Naive thymus-derived CD8-positive, alpha-beta T cell (primary cell): ENCODE measurements at regions not wholly inside any gene's neighbourhood (a gene's known extent, or its start where the extent isn't known, plus 50 kb on each side); places are given as distances from the start of the nearest gene placed in this dataset.
A peak's percentile ranks its signal among the peaks of the same experiment; 100 is the strongest.

ENCODE experiments used
- ATAC-seq, 2 donors: fragments of 150-1000 bp; cut with Tn5 transposase in 1 of 2; sonication (Bioruptor Pico), chemical (Tn5 transposase) in 1 of 2; 1 replicate in 1 of 2; 2 replicates in 1 of 2; pipeline ENCODE4 v1.10.0; 2021; ENCODE audit warnings: mild to moderate bottlenecking in 2 of 2, moderate library complexity in 2 of 2
- POLR2A ChIA-PET: fragments of 350-600 bp; sonication (Branson Sonifier 250); formaldehyde crosslinking; loops from one replicate; lab custom pipeline; 2021; ENCODE audit warnings: antibody characterized with exemption; lab: Charles Lee
- DNase-seq, 10 donors: peaks; one replicate each; pipeline versions ENCODE4 v3.0.0 to v3.0.0-alpha.2; 2020 to 2022
- H3K27ac Mint-ChIP-seq, 10 donors: one replicate each; pipeline ENCODE4 v1.8.0; 2020 to 2022; ENCODE audit warnings: mild to moderate bottlenecking in 10 of 10, mixed read lengths in 10 of 10, moderate library complexity in 4 of 10, inconsistent platforms in 1 of 10
- H3K27me3 Mint-ChIP-seq, 5 donors: one replicate each; pipeline ENCODE4 v1.8.0; 2021 to 2022; ENCODE audit warnings: mixed read lengths in 5 of 5
- H3K36me3 Mint-ChIP-seq, 3 donors: one replicate each; pipeline ENCODE4 v1.8.0; 2020 to 2022; ENCODE audit warnings: mixed read lengths in 3 of 3, mild to moderate bottlenecking in 2 of 3, inconsistent platforms in 1 of 3
- H3K4me1 Mint-ChIP-seq, 4 donors: one replicate each; pipeline ENCODE4 v1.8.0; 2021 to 2022; ENCODE audit warnings: mixed read lengths in 4 of 4
- H3K4me3 Mint-ChIP-seq, 10 donors: one replicate each; pipeline ENCODE4 v1.8.0; 2020 to 2022; ENCODE audit warnings: mild to moderate bottlenecking in 10 of 10, mixed read lengths in 10 of 10, moderate library complexity in 6 of 10, inconsistent platforms in 1 of 10
- H3K9me3 Mint-ChIP-seq, 9 donors: one replicate each; pipeline ENCODE4 v1.8.0; 2020 to 2022; ENCODE audit warnings: mixed read lengths in 9 of 9, mild to moderate bottlenecking in 3 of 9, inconsistent platforms in 1 of 9, moderate library complexity in 1 of 9

DNA sequence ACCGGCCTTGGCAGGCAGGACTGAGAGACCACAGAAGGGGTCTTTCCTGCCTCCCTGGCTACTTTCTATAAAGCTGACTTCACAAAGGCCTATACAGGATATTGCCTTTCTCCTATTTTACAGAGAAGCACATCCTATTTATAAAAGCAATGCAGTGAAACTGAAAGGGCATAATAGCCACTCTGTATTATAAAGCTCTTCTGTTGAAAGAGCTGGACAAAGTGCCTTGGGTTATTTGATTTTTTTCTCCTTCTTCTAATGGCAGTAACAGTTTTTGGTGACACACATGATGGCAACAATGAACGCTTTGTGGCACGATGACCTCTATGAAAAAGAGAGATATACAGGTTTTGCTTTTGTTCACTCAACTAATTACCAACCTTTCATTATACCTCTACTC is 281.1 kb downstream of the ZNF516 start:
- H3K36me3 Mint-ChIP-seq, result peaks cover 0 to 2% (median 0%) of the 10 kb centered on the region in 3 donors

DNA sequence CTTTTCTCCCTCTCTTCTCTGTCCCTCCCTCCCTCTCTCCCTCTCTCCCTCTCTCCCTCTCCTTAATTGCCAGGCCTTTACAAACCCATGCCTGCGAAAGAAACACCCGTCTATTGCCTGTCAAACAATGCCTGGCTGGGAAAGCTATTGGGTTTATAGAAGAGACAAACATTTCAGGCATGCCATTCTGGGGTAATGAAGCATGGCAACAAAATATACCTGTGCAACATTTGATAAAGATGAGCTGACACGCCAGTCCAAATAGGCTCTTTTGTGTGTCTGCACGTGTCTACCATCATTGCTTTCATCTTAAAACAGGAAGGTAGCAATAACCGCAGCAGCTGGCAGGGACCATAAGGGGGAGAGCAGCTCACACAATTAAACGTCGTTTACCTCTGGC is 282.1 kb downstream of the ZNF516 start:
- POLR2A ChIA-PET, result no interaction called here
- Mint-ChIP-seq H3K4me1 (peaks cover 10 to 21% (median 14%) of the 10 kb centered on the region in 4 donors), H3K36me3 (peaks cover 0 to 2% (median 0%) of the 10 kb centered on the region in 3 donors), H3K4me3 (peak overlapping the region in 6 of 10 donors; percentile 7 to 44 (median 32)), H3K27ac (peak overlapping the region in 4 of 10 donors; percentile 6 to 54 (median 26)), H3K9me3 (no peaks in the 10 kb centered on the region), H3K27me3 (peaks cover 0 to 16% (median 4%) of the 10 kb centered on the region in 5 donors)
- DNase-seq (peak in 5 of 10 donors; percentile 3 to 59 (median 40)), ATAC-seq (peak; percentile 80 to 88)

More for the DNA sequence above, 281.1 kb downstream of the ZNF516 start:
- Mint-ChIP-seq H3K9me3 (no peaks in the 10 kb centered on the region), H3K4me1 (peaks cover 10 to 21% (median 14%) of the 10 kb centered on the region in 4 donors), H3K4me3 (no peak overlapping the region), H3K27ac (peak overlapping the region in 1 of 10 donors; percentile 29), H3K27me3 (peaks cover 0 to 17% (median 4%) of the 10 kb centered on the region in 5 donors)
- POLR2A ChIA-PET, result no interaction called here
- ATAC-seq (no peak), DNase-seq (no peak)

DNA sequence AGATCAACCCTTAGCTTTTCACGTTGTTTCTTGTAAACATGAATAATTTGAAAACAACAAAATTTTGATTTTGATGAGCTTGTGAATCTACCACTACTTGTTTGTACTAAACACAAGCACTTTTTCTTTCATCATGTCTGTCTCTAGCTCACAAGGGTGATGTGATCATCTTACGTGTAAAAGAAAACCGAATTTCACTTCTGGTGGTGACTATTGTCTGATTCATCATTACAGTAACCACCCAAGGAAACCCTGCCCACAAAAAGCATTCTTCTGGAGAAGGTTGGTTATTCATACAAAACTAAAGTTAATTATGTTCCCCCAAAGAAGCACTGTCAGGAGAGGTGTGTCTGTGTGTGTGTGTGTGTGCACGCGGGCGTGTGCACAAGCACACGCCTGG is 285.4 kb downstream of the ZNF516 start:
- H3K4me3 Mint-ChIP-seq, result no peak overlapping the region
- POLR2A ChIA-PET, result no interaction called here

DNA sequence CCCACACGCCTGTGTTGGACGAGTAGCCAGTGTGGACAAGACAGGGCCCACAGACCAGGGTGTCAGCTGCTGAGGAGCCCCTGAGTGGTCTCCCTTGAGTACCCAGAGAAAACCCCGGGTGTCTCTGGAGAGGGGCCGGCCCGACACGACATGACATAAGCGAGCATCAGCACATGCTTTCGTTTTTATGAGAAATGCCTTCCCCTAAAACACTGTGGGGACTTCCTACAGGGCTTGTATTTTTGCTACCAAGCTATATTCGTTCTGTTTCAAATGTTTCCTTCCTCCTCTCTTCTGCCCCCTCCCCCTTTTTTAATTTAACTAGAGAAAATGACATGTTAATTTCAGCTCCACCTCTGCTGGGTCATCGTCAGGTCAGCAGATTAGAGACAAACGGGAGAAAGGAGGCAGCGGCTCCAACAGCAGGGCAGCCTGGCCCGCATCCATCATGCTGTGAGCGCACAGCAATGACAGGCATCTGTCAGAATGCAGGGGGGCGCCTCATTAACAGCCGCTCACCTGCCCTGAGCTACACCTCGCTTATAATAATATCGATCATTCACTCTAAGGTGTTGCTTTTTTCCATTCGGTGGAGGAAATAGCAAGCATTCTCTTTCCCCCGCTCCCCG is 286.2 kb downstream of the ZNF516 start:
- Mint-ChIP-seq H3K27me3 (peaks cover 4 to 33% (median 6%) of the 10 kb centered on the region in 5 donors), H3K4me1 (peaks cover 8 to 15% (median 10%) of the 10 kb centered on the region in 4 donors), H3K9me3 (peaks cover 0 to 3% (median 0%) of the 10 kb centered on the region in 9 donors), H3K36me3 (no peaks in the 10 kb centered on the region), H3K4me3 (peak overlapping the region in 8 of 10 donors; percentile 6 to 51 (median 30)), H3K27ac (no peak overlapping the region)
- DNase-seq (peak in 1 of 10 donors; percentile 5), ATAC-seq (peak in 1 of 2 donors; percentile 45)
- POLR2A ChIA-PET, result no interaction called here

More for the DNA sequence above, 285.4 kb downstream of the ZNF516 start:
- Mint-ChIP-seq H3K27ac (no peak overlapping the region), H3K27me3 (peaks cover 4 to 25% (median 5%) of the 10 kb centered on the region in 5 donors), H3K4me1 (peaks cover 10 to 21% (median 14%) of the 10 kb centered on the region in 4 donors), H3K36me3 (no peaks in the 10 kb centered on the region), H3K9me3 (peaks cover 0 to 2% (median 0%) of the 10 kb centered on the region in 9 donors)
- no peak for DNase-seq
- no peak for ATAC-seq

DNA sequence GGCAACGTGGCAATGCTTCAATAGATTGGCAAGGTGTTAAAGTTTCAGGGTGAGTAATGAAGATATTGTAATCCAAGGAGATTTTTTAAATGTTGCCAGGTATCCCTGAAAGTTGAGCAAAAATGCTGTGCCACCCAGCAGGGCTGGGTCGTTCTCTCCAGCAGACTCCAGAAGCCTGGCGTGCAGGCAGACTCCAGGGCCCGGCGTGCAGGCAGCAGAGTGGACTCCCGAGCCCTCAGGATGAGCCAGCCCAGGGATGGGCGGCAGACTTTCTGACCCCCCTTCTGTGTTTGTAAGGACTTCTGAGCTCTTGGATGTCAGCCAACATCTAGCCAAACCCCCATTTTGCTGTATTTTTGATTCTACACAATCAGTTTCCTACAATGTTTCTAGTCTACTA is 289.1 kb downstream of the ZNF516 start:
- ATAC-seq (no peak), DNase-seq (no peak)
- H3K4me1 Mint-ChIP-seq, result peaks cover 0 to 2% (median 1%) of the 10 kb centered on the region in 4 donors
- no peak overlapping the region for H3K4me3 Mint-ChIP-seq
- H3K27ac Mint-ChIP-seq, result no peak overlapping the region
- H3K9me3 Mint-ChIP-seq, result peaks cover 0 to 9% (median 0%) of the 10 kb centered on the region in 9 donors
- H3K27me3 Mint-ChIP-seq, result peaks cover 6 to 45% (median 9%) of the 10 kb centered on the region in 5 donors
- H3K36me3 Mint-ChIP-seq, result no peaks in the 10 kb centered on the region
- POLR2A ChIA-PET, result no interaction called here

DNA sequence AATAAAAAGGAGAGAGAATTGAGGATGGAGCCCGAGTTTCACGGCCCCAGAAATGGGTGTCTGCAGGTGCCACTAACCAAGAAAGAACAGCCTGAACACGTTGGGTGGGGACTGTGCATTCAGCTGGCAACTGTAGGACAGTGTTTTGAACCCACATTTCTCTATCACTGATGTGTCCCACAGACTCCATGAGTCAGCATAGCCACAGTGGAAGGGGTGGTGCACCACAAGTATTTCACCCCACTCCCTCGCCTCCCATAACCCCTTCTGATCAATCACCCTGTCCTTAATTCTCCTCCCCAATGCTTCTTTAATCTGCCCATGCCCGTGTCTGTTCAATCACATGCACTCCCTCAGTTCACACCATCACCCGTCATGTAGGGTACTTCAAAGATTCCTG is 291.5 kb downstream of the ZNF516 start:
- no peak for ATAC-seq
- Mint-ChIP-seq H3K4me3 (no peak overlapping the region), H3K36me3 (no peaks in the 10 kb centered on the region), H3K9me3 (peaks cover 0 to 9% (median 0%) of the 10 kb centered on the region in 9 donors), H3K27me3 (peaks cover 4 to 45% (median 11%) of the 10 kb centered on the region in 5 donors), H3K27ac (no peak overlapping the region), H3K4me1 (no peaks in the 10 kb centered on the region)
- no peak for DNase-seq
- POLR2A ChIA-PET, result no interaction called here

DNA sequence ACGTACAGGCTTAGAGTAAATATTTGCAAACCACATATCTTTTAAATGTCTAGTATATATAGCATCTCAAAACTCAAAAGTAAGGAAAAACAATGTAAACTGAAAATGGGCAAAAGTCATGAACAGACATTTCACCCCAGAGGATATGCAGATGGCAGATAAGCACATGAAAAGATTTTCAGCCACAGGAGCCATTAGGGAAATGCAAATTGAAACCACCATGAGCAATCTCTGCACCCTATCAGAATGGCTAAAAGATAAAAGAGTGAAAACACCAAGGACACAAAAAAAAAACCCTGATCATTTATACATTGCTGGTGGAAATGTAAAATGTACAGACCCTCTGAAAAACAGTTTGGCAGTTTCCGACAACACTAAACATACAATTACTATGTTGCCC is 292.7 kb downstream of the ZNF516 start:
- POLR2A ChIA-PET, result no interaction called here
- H3K27me3 Mint-ChIP-seq, result peaks cover 4 to 57% (median 11%) of the 10 kb centered on the region in 5 donors
- no peak for ATAC-seq
- no peak overlapping the region for H3K4me3 Mint-ChIP-seq
- H3K9me3 Mint-ChIP-seq, result peaks cover 0 to 9% (median 0%) of the 10 kb centered on the region in 9 donors
- no peak overlapping the region for H3K27ac Mint-ChIP-seq
- DNase-seq, result no peak
- H3K36me3 Mint-ChIP-seq, result peaks cover 0 to 3% (median 0%) of the 10 kb centered on the region in 3 donors
- no peaks in the 10 kb centered on the region for H3K4me1 Mint-ChIP-seq

DNA sequence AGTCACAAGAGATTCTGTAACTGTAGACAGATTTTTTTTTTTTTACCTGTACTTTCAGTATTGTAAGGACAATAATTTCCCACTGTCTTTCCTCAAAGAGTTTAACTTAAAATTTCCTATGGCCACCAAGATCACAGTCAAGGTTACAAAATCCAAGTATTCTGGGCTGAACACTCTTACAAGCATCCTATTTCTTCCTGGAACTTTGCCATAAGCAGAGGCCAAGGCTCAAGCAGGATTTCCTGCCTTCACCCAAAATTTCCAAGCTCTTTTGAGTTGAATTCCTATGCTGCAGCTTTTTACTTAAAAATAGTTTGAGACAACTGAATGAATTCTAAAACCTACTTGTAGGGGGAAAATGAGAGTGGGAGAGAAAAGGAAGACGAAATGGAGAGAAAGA is 299.4 kb downstream of the ZNF516 start:
- POLR2A ChIA-PET, result no interaction called here
- peaks cover 0 to 9% (median 2%) of the 10 kb centered on the region in 3 donors for H3K36me3 Mint-ChIP-seq
- H3K9me3 Mint-ChIP-seq, result peaks cover 3 to 12% (median 5%) of the 10 kb centered on the region in 9 donors
- no peak overlapping the region for H3K4me3 Mint-ChIP-seq
- peaks cover 2 to 50% (median 9%) of the 10 kb centered on the region in 5 donors for H3K27me3 Mint-ChIP-seq
- no peaks in the 10 kb centered on the region for H3K4me1 Mint-ChIP-seq
- H3K27ac Mint-ChIP-seq, result no peak overlapping the region
- no peak for ATAC-seq
- no peak for DNase-seq

DNA sequence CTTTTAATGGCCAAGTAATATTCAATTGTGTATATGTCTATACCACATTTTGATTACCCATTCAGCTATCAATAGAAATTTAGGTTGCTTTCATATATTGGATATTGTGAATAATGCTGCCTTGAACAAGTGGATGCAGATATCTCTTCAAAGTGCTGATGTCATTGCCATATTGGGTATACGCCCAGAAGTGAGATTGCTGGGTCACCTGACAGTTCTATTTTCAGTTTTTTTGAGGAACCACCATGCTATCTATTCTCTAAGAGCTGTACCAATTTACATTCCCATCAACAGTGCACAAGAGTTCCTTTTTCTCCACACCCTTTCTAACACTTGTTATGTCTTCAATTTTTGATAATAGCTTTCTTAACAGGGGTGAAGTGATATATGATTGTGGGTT is 306.9 kb downstream of the ZNF516 start:
- ATAC-seq (no peak), DNase-seq (no peak)
- Mint-ChIP-seq H3K9me3 (peaks cover 3 to 11% (median 8%) of the 10 kb centered on the region in 9 donors), H3K36me3 (peaks cover 0 to 7% (median 4%) of the 10 kb centered on the region in 3 donors), H3K4me1 (no peaks in the 10 kb centered on the region), H3K4me3 (no peak overlapping the region), H3K27ac (no peak overlapping the region), H3K27me3 (peaks cover 0 to 15% (median 5%) of the 10 kb centered on the region in 5 donors)
- POLR2A ChIA-PET, result interaction anchor here (0.6 kb wide), 1 partner anchor 620 kb away, joined by 6 read pairs; no protein-coding TSS in a partner anchor

DNA sequence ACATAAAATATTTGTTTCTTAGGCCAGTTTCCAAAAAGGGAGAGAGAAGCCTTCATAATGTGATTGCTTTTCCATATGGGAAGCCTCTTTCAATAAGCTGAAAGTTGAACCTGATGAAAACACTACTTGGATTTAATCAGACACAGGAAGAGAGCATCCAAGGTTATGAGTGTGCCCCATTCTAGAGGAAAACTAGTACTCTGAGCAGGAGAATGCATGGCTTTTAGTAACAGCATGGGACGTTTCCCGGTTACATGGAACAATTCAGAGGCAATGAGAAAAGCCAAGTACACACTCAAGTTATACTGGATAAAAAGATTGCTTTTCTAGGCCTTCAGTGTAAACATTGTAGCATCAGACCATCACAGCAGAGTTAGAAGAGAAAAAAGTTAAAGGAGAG is 315.8 kb downstream of the ZNF516 start:
- POLR2A ChIA-PET, result no interaction called here
- no peaks in the 10 kb centered on the region for H3K4me1 Mint-ChIP-seq
- H3K36me3 Mint-ChIP-seq, result no peaks in the 10 kb centered on the region
- H3K27me3 Mint-ChIP-seq, result peaks cover 0 to 12% (median 2%) of the 10 kb centered on the region in 5 donors
- no peak for DNase-seq
- no peaks in the 10 kb centered on the region for H3K9me3 Mint-ChIP-seq
- no peak overlapping the region for H3K4me3 Mint-ChIP-seq
- ATAC-seq, result no peak
- no peak overlapping the region for H3K27ac Mint-ChIP-seq

DNA sequence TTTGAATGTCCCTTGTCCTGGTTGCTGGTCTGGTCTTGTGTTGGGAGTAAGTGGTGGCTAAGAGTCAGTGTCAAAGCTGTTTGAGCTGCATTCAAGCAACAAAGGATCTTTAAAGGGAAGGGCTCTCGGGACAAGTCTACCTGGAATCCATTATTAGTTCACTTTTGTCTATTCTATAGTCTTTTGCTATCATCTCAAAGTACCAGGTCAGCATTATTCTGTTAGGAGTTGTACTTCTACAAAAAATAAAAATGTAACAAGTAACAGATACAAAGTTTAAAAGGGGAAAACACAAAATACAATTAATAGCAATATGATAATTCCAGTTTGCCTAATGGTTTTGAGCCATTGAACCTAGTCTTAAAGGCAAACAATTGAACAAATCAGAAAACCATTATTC is 317.9 kb downstream of the ZNF516 start:
- no peak overlapping the region for H3K27ac Mint-ChIP-seq
- ATAC-seq (no peak), DNase-seq (no peak)
- no peaks in the 10 kb centered on the region for H3K9me3 Mint-ChIP-seq
- POLR2A ChIA-PET, result no interaction called here
- peaks cover 0 to 21% (median 4%) of the 10 kb centered on the region in 5 donors for H3K27me3 Mint-ChIP-seq
- H3K4me1 Mint-ChIP-seq, result no peaks in the 10 kb centered on the region
- no peak overlapping the region for H3K4me3 Mint-ChIP-seq
- H3K36me3 Mint-ChIP-seq, result no peaks in the 10 kb centered on the region

DNA sequence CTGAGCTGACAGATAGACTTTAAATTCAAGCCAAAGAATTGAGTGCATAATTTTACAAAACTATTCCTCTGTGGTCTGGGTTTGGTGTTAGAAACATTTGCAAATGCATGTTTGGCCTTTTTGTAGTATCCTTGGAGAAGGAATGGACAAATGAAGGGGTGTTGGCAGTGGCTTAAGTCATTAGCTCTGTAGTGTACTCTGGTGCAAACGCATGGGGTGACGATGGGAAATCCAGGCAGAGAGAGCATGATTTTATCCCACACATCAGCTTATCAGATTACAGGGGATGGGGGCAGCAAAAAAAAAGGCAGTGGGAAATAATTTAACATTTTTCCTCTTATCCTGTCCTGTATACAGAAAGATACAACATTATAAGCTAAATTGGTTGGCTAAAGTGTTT is 320.6 kb downstream of the ZNF516 start:
- DNase-seq, result no peak
- Mint-ChIP-seq H3K36me3 (no peaks in the 10 kb centered on the region), H3K4me3 (no peak overlapping the region), H3K4me1 (no peaks in the 10 kb centered on the region), H3K27me3 (peaks cover 0 to 21% (median 5%) of the 10 kb centered on the region in 5 donors), H3K27ac (no peak overlapping the region), H3K9me3 (no peaks in the 10 kb centered on the region)
- POLR2A ChIA-PET, result no interaction called here
- ATAC-seq, result no peak

DNA sequence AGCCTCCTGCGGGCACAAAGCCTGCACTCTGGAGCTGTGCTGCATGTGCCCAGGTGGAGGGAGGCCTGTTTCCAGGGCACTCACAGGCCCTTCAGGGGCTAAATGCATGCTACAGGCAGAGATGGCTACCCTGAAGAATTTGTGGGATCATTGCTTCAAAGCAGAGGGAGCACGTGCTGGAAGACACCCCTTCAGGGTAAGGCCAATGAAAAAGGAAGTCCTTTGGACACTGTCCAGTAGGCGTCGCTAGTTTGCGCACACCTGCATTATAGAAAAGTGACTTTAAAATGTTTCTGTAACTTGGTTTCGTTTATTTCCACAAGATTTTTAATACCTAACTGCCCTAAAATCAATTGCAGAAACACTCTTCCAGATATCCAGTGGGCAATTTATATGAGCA is 325.3 kb downstream of the ZNF516 start:
- Mint-ChIP-seq H3K4me1 (no peaks in the 10 kb centered on the region), H3K27ac (no peak overlapping the region), H3K36me3 (no peaks in the 10 kb centered on the region), H3K9me3 (no peaks in the 10 kb centered on the region), H3K27me3 (peaks cover 0 to 50% (median 10%) of the 10 kb centered on the region in 5 donors), H3K4me3 (no peak overlapping the region)
- ATAC-seq (no peak), DNase-seq (no peak)
- POLR2A ChIA-PET, result no interaction called here
